ENCODE measurements at regions not wholly inside any gene's neighbourhood (a gene's known extent, or its start where the extent isn't known, plus 50 kb on each side); places are given as distances from the start of the nearest gene placed in this dataset.

GRCh38 chr7:26471306-26472075 lies 179.8 kb downstream of the SNX10 start:
- no peaks in the 10 kb centered on the region for H3K36me3 ChIP-seq (ENCODE audit: control insufficient read depth, insufficient read depth, low read length)
- DNase-seq (ENCODE audit: low read depth, low spot score) = no peak
- H3K9me3 ChIP-seq (ENCODE audit: control insufficient read depth, insufficient read depth, low read length) = no peaks in the 10 kb centered on the region
- no peak overlapping the region for H3K4me3 ChIP-seq (ENCODE audit: low read length)
- no peak overlapping the region for H3K27ac ChIP-seq (ENCODE audit: low read length)
- WGBS (ENCODE audit: insufficient coverage, insufficient read length) = no CpG with 5 or more reads among the region's 9 CpGs
- 0 out of 2 replicates have a peak, but pooled peaks cover 1% of the 10 kb centered on the region for H3K4me1 ChIP-seq (ENCODE audit: control insufficient read depth, insufficient read depth, low read length)
- no peaks in the 10 kb centered on the region for H3K27me3 ChIP-seq (ENCODE audit: control insufficient read depth, insufficient read depth, low read length)

DNA sequence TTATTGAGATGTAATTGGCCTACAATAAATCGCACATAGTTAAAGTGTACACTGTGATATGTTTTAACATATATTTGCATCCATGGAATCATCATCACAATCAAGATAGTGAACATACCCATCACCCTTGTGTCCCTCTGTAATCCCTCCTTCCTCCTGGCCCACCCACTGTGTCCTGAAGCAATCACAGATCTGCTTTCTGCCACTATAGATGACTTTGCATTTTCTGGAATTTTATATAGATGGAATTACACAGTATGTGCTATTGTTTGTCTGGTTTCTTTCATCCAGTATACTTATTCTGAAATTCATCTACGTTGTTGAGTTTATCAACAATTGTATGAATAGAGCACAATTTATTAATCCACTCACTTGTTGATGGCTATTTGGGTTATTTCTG lies 181.3 kb downstream of the SNX10 start:
- H3K4me3 ChIP-seq (ENCODE audit: low read length) = no peak overlapping the region
- no peaks in the 10 kb centered on the region for H3K27me3 ChIP-seq (ENCODE audit: control insufficient read depth, insufficient read depth, low read length)
- no peak overlapping the region for H3K27ac ChIP-seq (ENCODE audit: low read length)
- H3K4me1 ChIP-seq (ENCODE audit: control insufficient read depth, insufficient read depth, low read length) = 0 out of 2 replicates have a peak, but pooled peaks cover 1% of the 10 kb centered on the region
- H3K9me3 ChIP-seq (ENCODE audit: control insufficient read depth, insufficient read depth, low read length) = no peaks in the 10 kb centered on the region
- H3K36me3 ChIP-seq (ENCODE audit: control insufficient read depth, insufficient read depth, low read length) = no peaks in the 10 kb centered on the region
- DNase-seq (ENCODE audit: low read depth, low spot score) = no peak
- no CpG with 5 or more reads among the region's 2 CpGs for WGBS (ENCODE audit: insufficient coverage, insufficient read length)

DNA sequence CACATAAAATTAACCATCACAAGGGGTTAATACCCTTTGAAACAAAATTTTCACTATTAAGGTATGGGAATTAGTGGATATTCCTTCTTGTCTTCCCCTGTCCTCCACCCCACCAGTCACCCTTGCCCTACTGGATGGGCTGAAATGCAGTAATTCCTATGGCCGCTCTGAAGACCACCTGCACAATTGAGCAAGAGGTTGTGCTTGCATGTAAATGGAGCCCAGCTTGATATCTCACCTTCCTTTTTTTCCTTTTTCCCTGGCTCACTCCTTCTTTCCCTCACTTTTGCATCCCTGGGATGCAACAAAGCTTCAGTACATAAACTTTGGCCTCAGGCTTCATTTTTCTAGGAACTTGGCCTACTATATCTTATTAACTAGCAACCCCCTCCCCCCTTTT lies 184.6 kb downstream of the SNX10 start:
- DNase-seq (ENCODE audit: low read depth, low spot score) = no peak
- no CpG with 5 or more reads among the region's 1 CpG for WGBS (ENCODE audit: insufficient coverage, insufficient read length)
- Histone ChIP-seq H3K27ac (ENCODE audit: low read length) (no peak overlapping the region), H3K4me3 (ENCODE audit: low read length) (no peak overlapping the region), H3K9me3 (ENCODE audit: control insufficient read depth, insufficient read depth, low read length) (no peaks in the 10 kb centered on the region), H3K4me1 (ENCODE audit: control insufficient read depth, insufficient read depth, low read length) (0 out of 2 replicates have a peak, but pooled peaks cover 1% of the 10 kb centered on the region), H3K27me3 (ENCODE audit: control insufficient read depth, insufficient read depth, low read length) (no peaks in the 10 kb centered on the region), H3K36me3 (ENCODE audit: control insufficient read depth, insufficient read depth, low read length) (no peaks in the 10 kb centered on the region)

GRCh38 chr7:26477381-26477990 lies 185.8 kb downstream of the SNX10 start:
- Histone ChIP-seq H3K27me3 (ENCODE audit: control insufficient read depth, insufficient read depth, low read length) (no peaks in the 10 kb centered on the region), H3K36me3 (ENCODE audit: control insufficient read depth, insufficient read depth, low read length) (no peaks in the 10 kb centered on the region), H3K4me1 (ENCODE audit: control insufficient read depth, insufficient read depth, low read length) (0 out of 2 replicates have a peak, but pooled peaks cover 1% of the 10 kb centered on the region), H3K27ac (ENCODE audit: low read length) (no peak overlapping the region), H3K4me3 (ENCODE audit: low read length) (no peak overlapping the region), H3K9me3 (ENCODE audit: control insufficient read depth, insufficient read depth, low read length) (no peaks in the 10 kb centered on the region)
- no peak for DNase-seq (ENCODE audit: low read depth, low spot score)
- WGBS (ENCODE audit: insufficient coverage, insufficient read length) = no CpG with 5 or more reads among the region's 4 CpGs

- Histone ChIP-seq H3K36me3 (ENCODE audit: control insufficient read depth, insufficient read depth, low read length) (no peaks in the 10 kb centered on the region), H3K27ac (ENCODE audit: low read length) (no peak overlapping the region), H3K27me3 (ENCODE audit: control insufficient read depth, insufficient read depth, low read length) (no peaks in the 10 kb centered on the region), H3K4me3 (ENCODE audit: low read length) (no peak overlapping the region), H3K9me3 (ENCODE audit: control insufficient read depth, insufficient read depth, low read length) (no peaks in the 10 kb centered on the region), H3K4me1 (ENCODE audit: control insufficient read depth, insufficient read depth, low read length) (0 out of 2 replicates have a peak, but pooled peaks cover 1% of the 10 kb centered on the region)
- no peak for DNase-seq (ENCODE audit: low read depth, low spot score)
- WGBS (ENCODE audit: insufficient coverage, insufficient read length) = no CpG with 5 or more reads among the region's 4 CpGs
Observed at GRCh38 chr7:26478550-26478949, 186.9 kb downstream of the SNX10 start.

DNA sequence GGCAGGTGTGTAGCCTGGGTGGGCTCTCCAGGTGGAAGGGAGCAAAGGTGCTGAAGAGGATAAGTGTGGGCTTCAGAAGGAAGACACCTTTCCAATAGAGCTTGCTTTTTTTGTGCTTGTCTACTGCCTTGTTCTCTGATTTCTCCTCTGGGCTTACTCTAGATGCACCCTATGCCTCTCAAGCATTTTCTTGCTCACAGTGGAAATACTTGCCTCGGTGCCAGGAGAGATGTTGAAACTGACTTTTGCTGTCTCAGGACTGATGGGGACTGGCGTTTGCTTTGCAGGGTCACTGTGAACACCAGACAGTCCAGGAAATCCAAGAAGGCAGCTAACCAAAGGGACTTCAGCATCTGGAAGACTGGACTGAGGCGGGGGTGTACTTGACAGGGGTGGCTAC lies 187.9 kb downstream of the SNX10 start:
- WGBS (ENCODE audit: insufficient coverage, insufficient read length) = no CpG with 5 or more reads among the region's 3 CpGs
- DNase-seq (ENCODE audit: low read depth, low spot score) = no peak
- Histone ChIP-seq H3K27ac (ENCODE audit: low read length) (no peak overlapping the region), H3K9me3 (ENCODE audit: control insufficient read depth, insufficient read depth, low read length) (no peaks in the 10 kb centered on the region), H3K4me3 (ENCODE audit: low read length) (no peak overlapping the region), H3K36me3 (ENCODE audit: control insufficient read depth, insufficient read depth, low read length) (no peaks in the 10 kb centered on the region), H3K27me3 (ENCODE audit: control insufficient read depth, insufficient read depth, low read length) (no peaks in the 10 kb centered on the region), H3K4me1 (ENCODE audit: control insufficient read depth, insufficient read depth, low read length) (0 out of 2 replicates have a peak, but pooled peaks cover 1% of the 10 kb centered on the region)

DNA sequence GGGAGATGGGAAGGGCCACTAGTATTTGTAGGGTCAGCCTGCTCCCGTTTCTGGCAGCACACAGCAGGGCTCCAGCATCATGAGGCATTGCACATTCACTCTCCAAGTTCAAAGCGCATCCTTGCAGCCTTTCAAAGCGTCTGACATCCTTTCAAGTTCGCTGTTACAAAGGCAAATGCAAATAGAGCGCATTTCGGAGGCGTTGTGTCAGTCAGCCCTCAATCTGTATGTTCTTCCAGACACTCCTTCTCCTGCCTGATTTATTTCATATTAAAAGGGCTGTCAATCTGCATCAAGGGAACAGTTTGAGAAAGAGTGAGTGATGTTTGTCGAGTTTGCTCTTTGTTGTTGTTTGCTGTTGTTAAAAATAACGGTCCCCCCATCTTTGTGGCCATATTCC lies 188.5 kb downstream of the SNX10 start:
- Histone ChIP-seq H3K36me3 (ENCODE audit: control insufficient read depth, insufficient read depth, low read length) (no peaks in the 10 kb centered on the region), H3K4me1 (ENCODE audit: control insufficient read depth, insufficient read depth, low read length) (0 out of 2 replicates have a peak, but pooled peaks cover 1% of the 10 kb centered on the region), H3K27me3 (ENCODE audit: control insufficient read depth, insufficient read depth, low read length) (no peaks in the 10 kb centered on the region), H3K9me3 (ENCODE audit: control insufficient read depth, insufficient read depth, low read length) (no peaks in the 10 kb centered on the region), H3K4me3 (ENCODE audit: low read length) (no peak overlapping the region), H3K27ac (ENCODE audit: low read length) (no peak overlapping the region)
- no peak for DNase-seq (ENCODE audit: low read depth, low spot score)
- WGBS (ENCODE audit: insufficient coverage, insufficient read length) = no CpG with 5 or more reads among the region's 9 CpGs

- DNase-seq (ENCODE audit: low read depth, low spot score) = no peak
- H3K4me1 ChIP-seq (ENCODE audit: control insufficient read depth, insufficient read depth, low read length) = no peaks in the 10 kb centered on the region
- WGBS (ENCODE audit: insufficient coverage, insufficient read length) = no CpG with 5 or more reads among the region's 3 CpGs
Observed at GRCh38 chr7:26482927-26483326, 191.3 kb downstream of the SNX10 start.

DNA sequence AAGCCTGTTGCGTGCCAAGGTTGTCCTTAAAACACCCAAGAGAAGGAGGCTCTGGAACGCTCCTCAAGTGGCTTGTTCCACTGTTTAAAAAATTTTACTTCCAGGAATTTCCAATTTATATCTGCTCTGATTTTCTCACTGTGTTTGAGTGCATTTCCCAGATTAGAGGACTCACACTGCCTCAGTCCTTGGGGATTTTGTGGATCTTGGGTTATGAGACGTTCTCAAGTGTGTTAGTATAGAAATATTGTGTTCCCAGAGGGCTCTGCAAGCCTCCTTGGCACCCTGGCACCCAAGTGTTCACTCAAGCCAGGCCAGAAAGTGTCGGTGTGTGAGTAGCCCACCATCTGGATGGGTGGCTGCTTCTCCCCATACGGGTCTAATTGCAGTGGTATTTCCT lies 192.2 kb downstream of the SNX10 start:
- DNase-seq (ENCODE audit: low read depth, low spot score) = no peak
- no peaks in the 10 kb centered on the region for H3K9me3 ChIP-seq (ENCODE audit: control insufficient read depth, insufficient read depth, low read length)
- no peaks in the 10 kb centered on the region for H3K4me1 ChIP-seq (ENCODE audit: control insufficient read depth, insufficient read depth, low read length)
- no peaks in the 10 kb centered on the region for H3K27me3 ChIP-seq (ENCODE audit: control insufficient read depth, insufficient read depth, low read length)
- H3K4me3 ChIP-seq (ENCODE audit: low read length) = no peak overlapping the region
- no peaks in the 10 kb centered on the region for H3K36me3 ChIP-seq (ENCODE audit: control insufficient read depth, insufficient read depth, low read length)
- WGBS (ENCODE audit: insufficient coverage, insufficient read length) = no CpG with 5 or more reads among the region's 5 CpGs
- H3K27ac ChIP-seq (ENCODE audit: low read length) = no peak overlapping the region

More at GRCh38 chr7:26482927-26483326, 191.3 kb downstream of the SNX10 start:
- Histone ChIP-seq H3K27ac (ENCODE audit: low read length) (no peak overlapping the region), H3K27me3 (ENCODE audit: control insufficient read depth, insufficient read depth, low read length) (no peaks in the 10 kb centered on the region), H3K4me3 (ENCODE audit: low read length) (no peak overlapping the region), H3K36me3 (ENCODE audit: control insufficient read depth, insufficient read depth, low read length) (no peaks in the 10 kb centered on the region), H3K9me3 (ENCODE audit: control insufficient read depth, insufficient read depth, low read length) (no peaks in the 10 kb centered on the region)

- H3K36me3 ChIP-seq (ENCODE audit: control insufficient read depth, insufficient read depth, low read length) = no peaks in the 10 kb centered on the region
- H3K4me1 ChIP-seq (ENCODE audit: control insufficient read depth, insufficient read depth, low read length) = no peaks in the 10 kb centered on the region
- H3K27ac ChIP-seq (ENCODE audit: low read length) = no peak overlapping the region
- no peak for DNase-seq (ENCODE audit: low read depth, low spot score)
- WGBS (ENCODE audit: insufficient coverage, insufficient read length) = no CpG with 5 or more reads among the region's 6 CpGs
- H3K9me3 ChIP-seq (ENCODE audit: control insufficient read depth, insufficient read depth, low read length) = no peaks in the 10 kb centered on the region
- H3K27me3 ChIP-seq (ENCODE audit: control insufficient read depth, insufficient read depth, low read length) = no peaks in the 10 kb centered on the region
- H3K4me3 ChIP-seq (ENCODE audit: low read length) = no peak overlapping the region
Observed at GRCh38 chr7:26485367-26485934, 193.8 kb downstream of the SNX10 start.
